ENCODE measurements at regions not wholly inside any gene's neighbourhood (a gene's known extent, or its start where the extent isn't known, plus 50 kb on each side); places are given as distances from the start of the nearest gene placed in this dataset.

DNA sequence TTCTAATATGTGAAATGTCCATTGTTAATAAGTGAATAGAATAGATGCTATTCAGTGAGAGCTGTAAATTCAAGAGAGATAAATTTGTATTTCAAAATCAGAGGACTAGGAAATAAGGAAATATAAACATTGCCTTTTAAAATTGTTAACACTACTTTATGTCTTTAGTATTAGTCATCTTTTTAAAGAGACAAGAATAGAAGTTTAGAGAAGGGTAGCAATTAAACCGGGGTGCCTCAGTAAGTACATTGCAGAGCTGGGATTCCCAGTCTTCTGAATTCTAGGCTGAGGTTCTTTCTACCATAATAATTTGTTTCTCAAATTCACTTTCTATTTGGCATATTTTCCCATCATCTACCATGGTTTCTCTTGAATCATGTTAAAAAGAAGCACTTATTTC, 498.6 kb downstream of the SLC16A7 start:
- TF ChIP-seq, protein P1, sequence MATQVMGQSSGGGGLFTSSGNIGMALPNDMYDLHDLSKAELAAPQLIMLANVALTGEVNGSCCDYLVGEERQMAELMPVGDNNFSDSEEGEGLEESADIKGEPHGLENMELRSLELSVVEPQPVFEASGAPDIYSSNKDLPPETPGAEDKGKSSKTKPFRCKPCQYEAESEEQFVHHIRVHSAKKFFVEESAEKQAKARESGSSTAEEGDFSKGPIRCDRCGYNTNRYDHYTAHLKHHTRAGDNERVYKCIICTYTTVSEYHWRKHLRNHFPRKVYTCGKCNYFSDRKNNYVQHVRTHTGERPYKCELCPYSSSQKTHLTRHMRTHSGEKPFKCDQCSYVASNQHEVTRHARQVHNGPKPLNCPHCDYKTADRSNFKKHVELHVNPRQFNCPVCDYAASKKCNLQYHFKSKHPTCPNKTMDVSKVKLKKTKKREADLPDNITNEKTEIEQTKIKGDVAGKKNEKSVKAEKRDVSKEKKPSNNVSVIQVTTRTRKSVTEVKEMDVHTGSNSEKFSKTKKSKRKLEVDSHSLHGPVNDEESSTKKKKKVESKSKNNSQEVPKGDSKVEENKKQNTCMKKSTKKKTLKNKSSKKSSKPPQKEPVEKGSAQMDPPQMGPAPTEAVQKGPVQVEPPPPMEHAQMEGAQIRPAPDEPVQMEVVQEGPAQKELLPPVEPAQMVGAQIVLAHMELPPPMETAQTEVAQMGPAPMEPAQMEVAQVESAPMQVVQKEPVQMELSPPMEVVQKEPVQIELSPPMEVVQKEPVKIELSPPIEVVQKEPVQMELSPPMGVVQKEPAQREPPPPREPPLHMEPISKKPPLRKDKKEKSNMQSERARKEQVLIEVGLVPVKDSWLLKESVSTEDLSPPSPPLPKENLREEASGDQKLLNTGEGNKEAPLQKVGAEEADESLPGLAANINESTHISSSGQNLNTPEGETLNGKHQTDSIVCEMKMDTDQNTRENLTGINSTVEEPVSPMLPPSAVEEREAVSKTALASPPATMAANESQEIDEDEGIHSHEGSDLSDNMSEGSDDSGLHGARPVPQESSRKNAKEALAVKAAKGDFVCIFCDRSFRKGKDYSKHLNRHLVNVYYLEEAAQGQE (IDR thresholded peaks at IDR 0.05; ENCODE audit: insufficient replicate concordance, low read depth), result no peak
- TF ChIP-seq, protein P2, sequence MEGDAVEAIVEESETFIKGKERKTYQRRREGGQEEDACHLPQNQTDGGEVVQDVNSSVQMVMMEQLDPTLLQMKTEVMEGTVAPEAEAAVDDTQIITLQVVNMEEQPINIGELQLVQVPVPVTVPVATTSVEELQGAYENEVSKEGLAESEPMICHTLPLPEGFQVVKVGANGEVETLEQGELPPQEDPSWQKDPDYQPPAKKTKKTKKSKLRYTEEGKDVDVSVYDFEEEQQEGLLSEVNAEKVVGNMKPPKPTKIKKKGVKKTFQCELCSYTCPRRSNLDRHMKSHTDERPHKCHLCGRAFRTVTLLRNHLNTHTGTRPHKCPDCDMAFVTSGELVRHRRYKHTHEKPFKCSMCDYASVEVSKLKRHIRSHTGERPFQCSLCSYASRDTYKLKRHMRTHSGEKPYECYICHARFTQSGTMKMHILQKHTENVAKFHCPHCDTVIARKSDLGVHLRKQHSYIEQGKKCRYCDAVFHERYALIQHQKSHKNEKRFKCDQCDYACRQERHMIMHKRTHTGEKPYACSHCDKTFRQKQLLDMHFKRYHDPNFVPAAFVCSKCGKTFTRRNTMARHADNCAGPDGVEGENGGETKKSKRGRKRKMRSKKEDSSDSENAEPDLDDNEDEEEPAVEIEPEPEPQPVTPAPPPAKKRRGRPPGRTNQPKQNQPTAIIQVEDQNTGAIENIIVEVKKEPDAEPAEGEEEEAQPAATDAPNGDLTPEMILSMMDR (IDR thresholded peaks at IDR 0.05; ENCODE audit: insufficient read depth, low read length), result no peak
- no peak for TF ChIP-seq POLR2AphosphoS5 (IDR thresholded peaks at IDR 0.05; ENCODE audit: low read depth)
